ENCODE measurements at regions not wholly inside any gene's neighbourhood (a gene's known extent, or its start where the extent isn't known, plus 50 kb on each side); places are given as distances from the start of the nearest gene placed in this dataset.

- Mint-ChIP-seq H3K4me1 (ENCODE audit: unreplicated experiment) (peaks cover 8% of the 10 kb centered on the region), H3K27me3 (ENCODE audit: unreplicated experiment) (peaks cover 12% of the 10 kb centered on the region), H3K27ac (ENCODE audit: unreplicated experiment) (no peak overlapping the region), H3K4me3 (ENCODE audit: unreplicated experiment) (no peak overlapping the region), H3K36me3 (ENCODE audit: unreplicated experiment) (no peaks in the 10 kb centered on the region), H3K9me3 (ENCODE audit: unreplicated experiment) (peaks cover 4% of the 10 kb centered on the region)
- TF ChIP-seq CTCF (IDR thresholded peaks at IDR 0.05) = no peak
- no peak for DNase-seq (ENCODE audit: extremely low spot score, unreplicated experiment)
Observed at GRCh38 chr9:135020481-135021392, 66.7 kb upstream of the OLFM1 start.

GRCh38 chr9:135021393-135021789 is 66.1 kb upstream of the OLFM1 start:
- peaks cover 8% of the 10 kb centered on the region for H3K4me1 Mint-ChIP-seq (ENCODE audit: unreplicated experiment)
- H3K36me3 Mint-ChIP-seq (ENCODE audit: unreplicated experiment) = no peaks in the 10 kb centered on the region
- H3K4me3 Mint-ChIP-seq (ENCODE audit: unreplicated experiment) = no peak overlapping the region
- peaks cover 4% of the 10 kb centered on the region for H3K9me3 Mint-ChIP-seq (ENCODE audit: unreplicated experiment)
- no peak for DNase-seq (ENCODE audit: extremely low spot score, unreplicated experiment)
- H3K27ac Mint-ChIP-seq (ENCODE audit: unreplicated experiment) = no peak overlapping the region
- H3K27me3 Mint-ChIP-seq (ENCODE audit: unreplicated experiment) = peaks cover 12% of the 10 kb centered on the region
- TF ChIP-seq CTCF (IDR thresholded peaks at IDR 0.05) = no peak

- Mint-ChIP-seq H3K27ac (ENCODE audit: unreplicated experiment) (no peak overlapping the region), H3K9me3 (ENCODE audit: unreplicated experiment) (peaks cover 4% of the 10 kb centered on the region), H3K4me1 (ENCODE audit: unreplicated experiment) (peaks cover 8% of the 10 kb centered on the region), H3K4me3 (ENCODE audit: unreplicated experiment) (no peak overlapping the region), H3K36me3 (ENCODE audit: unreplicated experiment) (no peaks in the 10 kb centered on the region), H3K27me3 (ENCODE audit: unreplicated experiment) (peaks cover 17% of the 10 kb centered on the region)
- TF ChIP-seq CTCF (IDR thresholded peaks at IDR 0.05) = no peak
- DNase-seq (ENCODE audit: extremely low spot score, unreplicated experiment) = no peak
Observed at GRCh38 chr9:135022191-135022870, 65.1 kb upstream of the OLFM1 start.

- Mint-ChIP-seq H3K27me3 (ENCODE audit: unreplicated experiment) (peaks cover 17% of the 10 kb centered on the region), H3K4me3 (ENCODE audit: unreplicated experiment) (no peak overlapping the region), H3K9me3 (ENCODE audit: unreplicated experiment) (peaks cover 4% of the 10 kb centered on the region), H3K36me3 (ENCODE audit: unreplicated experiment) (no peaks in the 10 kb centered on the region), H3K4me1 (ENCODE audit: unreplicated experiment) (peaks cover 8% of the 10 kb centered on the region), H3K27ac (ENCODE audit: unreplicated experiment) (no peak overlapping the region)
- no peak for DNase-seq (ENCODE audit: extremely low spot score, unreplicated experiment)
- no peak for TF ChIP-seq CTCF (IDR thresholded peaks at IDR 0.05)
Observed at GRCh38 chr9:135023088-135023785, 64.2 kb upstream of the OLFM1 start.
